ELF-1 (cell line): ENCODE measurements at regions not wholly inside any gene's neighbourhood (a gene's known extent, or its start where the extent isn't known, plus 50 kb on each side); places are given as distances from the start of the nearest gene placed in this dataset.
A peak's percentile ranks its signal among the peaks of the same experiment; 100 is the strongest.

Experiments used
- DNase-seq: peaks from one replicate; pipeline ENCODE4 v3.0.0-alpha.2; 2016; ENCODE audit warnings: low read depth, low spot score

DNA sequence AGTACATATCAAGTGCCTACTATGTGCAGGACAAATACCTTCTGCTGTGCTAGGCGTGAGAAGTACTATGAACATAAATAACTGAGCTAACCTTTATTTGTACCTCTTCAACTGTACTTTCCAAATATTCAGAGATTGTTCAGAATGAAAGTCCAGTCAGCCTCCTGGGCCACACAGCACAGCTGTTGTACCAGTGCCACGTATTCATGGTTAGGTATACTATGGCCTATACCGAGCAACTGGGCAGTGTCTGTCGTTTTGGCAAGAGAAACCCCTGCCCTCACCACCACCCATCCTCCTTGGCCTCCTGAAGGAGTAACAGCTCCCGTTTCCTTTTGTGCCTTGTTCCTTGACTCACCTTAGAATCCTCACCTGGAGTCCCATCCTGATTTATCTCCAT, 53.0 kb downstream of the RASSF10 start:
- DNase-seq, result no peak

GRCh38 chr11:13064593-13064992, 55.5 kb downstream of the RASSF10 start:
- no peak for DNase-seq

GRCh38 chr11:13065200-13065787, 56.2 kb downstream of the RASSF10 start:
- DNase-seq, result no peak

GRCh38 chr11:13068211-13068610, 59.1 kb downstream of the RASSF10 start:
- no peak for DNase-seq

DNA sequence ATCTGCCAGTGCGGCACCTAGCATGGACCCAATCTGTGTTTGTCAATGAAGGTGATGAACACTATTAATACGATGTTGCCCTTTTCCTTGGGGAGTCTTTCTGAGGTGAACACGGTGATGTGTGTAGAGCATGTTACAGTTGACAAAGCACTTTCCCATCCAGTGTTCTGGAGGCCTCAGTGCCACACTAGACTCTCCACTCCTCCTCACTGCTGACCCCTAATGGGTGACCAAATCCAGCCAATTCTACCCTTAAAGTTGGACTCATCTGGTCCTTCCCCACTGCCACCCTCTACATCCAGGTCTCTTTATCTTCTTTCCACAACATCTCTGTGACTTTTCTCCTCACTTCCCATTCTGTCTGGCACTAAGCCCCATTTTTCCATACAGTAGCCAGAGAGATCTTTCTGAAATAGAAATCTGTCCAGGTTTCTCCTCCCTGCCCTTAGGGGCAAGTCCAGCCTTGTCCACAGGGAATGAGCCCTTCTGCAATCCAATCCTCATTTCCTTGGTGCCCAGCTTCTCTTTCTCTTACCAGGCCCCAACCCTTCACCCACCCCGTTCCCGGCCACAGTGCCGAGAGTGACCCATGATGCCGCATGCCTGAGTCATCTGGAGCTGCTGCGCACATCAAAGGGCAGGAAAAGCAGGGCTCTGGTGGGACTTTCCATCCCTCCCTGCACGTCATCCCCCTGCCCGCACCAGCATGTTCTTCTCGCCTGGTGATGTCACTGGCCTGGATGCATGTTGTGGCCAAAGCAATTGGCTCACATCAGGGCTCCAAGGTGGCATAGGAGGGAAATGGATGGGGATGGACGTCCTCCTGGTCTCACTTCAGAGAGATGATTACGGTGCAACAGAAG, 64.2 kb downstream of the RASSF10 start:
- DNase-seq, result peak; percentile 65

- no peak for DNase-seq
Measured at GRCh38 chr11:13074714-13075464, 65.8 kb downstream of the RASSF10 start.

DNA sequence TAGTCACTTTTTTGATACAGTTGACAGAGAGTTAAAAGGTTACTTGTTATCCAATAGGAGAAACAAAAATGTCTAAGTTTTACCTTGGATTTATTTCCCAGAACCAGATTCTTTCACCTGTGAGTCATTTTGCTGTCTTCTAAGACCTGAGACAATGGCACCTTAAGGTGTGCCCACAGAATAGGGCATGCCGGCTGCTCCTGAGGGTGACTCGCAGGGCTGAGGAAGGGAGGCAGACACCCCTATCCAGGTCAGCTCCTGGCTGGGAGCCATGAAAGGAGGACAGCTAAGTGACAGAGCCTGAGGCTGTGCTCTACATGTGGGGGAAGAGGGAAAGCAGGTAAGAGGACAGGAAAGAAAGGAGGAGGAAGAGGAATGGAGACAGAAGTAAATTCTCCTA, 67.8 kb downstream of the RASSF10 start:
- no peak for DNase-seq

DNA sequence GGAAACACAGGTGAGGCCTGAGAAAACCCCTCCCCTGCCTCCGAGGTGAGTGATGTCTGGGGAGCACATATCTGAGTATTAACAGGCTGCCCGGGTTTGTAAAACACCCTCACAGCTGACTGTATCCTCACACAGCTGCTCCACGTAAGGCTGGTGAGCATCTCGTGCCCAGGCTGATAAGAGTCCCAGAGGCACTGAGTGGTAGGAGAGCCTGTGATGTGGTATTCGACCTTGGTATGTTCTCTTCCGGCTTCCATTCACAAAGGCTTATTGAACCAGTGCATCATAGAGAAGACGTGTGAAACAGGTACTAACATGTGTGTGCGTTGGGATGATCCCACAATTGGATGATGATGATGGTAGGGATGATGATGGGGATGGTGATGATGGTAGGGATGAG, 71.7 kb downstream of the RASSF10 start:
- DNase-seq, result no peak

DNA sequence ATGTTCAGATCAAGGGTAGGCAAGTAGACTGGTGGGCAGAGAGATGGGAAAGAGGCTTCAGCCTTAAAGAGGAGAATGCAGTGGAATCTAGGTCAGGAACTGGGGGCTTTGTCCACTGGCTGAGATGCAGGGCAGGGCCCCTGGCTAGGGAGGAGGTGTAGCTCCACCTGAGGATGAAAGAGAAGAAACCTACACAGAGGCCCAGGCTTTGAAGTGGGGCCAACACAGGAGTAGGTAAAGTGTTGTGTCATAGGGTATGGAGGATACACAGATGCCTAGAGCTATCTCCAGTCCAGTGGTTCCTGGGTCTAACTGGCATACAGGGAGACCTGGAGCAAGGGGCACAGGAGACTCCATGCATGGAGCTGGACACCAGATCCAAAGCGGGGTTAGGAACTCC, 73.5 kb downstream of the RASSF10 start:
- DNase-seq, result no peak

DNA sequence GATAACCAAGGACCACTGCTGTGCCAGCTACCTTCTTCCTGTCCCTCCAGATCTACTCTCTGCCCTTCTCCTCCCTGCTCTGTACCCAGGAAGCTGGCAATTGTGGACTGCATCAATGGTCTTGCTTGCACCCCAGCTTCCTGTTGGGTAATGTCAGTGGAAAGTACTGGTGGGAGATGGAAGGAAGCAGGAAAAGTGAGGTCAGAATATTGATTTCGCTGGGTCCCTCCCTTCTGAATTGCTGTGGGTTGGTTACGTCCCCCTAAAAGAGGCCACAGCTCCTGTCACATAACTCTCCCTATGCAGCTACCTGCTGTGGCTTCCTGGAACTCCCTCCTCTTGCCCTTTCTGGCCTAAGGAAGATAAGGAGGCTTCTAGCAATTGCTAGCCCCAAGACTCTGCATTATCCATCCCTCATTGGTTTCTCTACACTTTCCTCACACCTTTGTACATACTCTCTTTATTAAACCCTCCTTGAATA, 81.2 kb downstream of the RASSF10 start:
- no peak for DNase-seq

DNA sequence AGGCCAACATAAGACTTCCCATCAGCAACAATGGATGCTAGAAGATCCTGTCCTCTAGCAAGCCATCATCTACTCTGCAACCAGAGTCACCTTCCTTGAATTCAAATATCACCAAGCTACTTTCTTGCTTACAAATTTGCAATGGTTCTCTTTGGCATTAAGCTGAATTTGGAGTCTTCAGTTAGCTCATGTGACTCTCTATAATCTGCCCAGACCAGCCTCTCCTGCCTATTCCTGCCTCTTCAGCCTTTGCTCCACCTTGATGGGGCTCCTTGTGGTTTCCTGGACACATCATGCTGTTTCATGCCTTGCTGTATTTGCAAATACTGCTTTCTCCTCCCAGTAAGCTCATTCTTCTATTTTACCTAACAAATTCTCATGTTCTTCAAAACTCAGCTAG, 82.3 kb downstream of the RASSF10 start:
- no peak for DNase-seq

GRCh38 chr11:13091804-13092203, 82.7 kb downstream of the RASSF10 start:
- no peak for DNase-seq

GRCh38 chr11:13094930-13095687, 86.0 kb downstream of the RASSF10 start:
- DNase-seq, result no peak

DNA sequence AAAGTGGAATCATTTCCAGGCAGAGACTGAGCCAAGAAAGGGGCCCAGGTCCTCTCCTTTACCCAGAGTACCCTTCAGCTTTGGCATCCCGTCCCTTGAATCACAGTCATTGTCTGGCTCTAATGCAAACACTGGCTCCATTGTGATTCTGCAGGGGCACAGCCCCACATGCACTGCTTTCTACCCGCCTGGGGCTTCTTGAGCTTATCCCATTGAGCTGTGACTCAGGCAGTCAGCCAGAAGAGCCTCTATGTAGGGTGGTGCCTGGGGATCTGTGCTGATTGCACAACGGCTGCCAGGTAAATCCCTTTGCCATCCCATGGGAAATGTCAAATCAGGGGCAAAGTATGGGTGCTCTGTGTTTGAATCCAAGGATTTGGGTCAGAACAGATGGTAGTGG, 88.9 kb downstream of the RASSF10 start:
- DNase-seq, result peak; percentile 65

GRCh38 chr11:13098616-13099289, 89.6 kb downstream of the RASSF10 start:
- no peak for DNase-seq

DNA sequence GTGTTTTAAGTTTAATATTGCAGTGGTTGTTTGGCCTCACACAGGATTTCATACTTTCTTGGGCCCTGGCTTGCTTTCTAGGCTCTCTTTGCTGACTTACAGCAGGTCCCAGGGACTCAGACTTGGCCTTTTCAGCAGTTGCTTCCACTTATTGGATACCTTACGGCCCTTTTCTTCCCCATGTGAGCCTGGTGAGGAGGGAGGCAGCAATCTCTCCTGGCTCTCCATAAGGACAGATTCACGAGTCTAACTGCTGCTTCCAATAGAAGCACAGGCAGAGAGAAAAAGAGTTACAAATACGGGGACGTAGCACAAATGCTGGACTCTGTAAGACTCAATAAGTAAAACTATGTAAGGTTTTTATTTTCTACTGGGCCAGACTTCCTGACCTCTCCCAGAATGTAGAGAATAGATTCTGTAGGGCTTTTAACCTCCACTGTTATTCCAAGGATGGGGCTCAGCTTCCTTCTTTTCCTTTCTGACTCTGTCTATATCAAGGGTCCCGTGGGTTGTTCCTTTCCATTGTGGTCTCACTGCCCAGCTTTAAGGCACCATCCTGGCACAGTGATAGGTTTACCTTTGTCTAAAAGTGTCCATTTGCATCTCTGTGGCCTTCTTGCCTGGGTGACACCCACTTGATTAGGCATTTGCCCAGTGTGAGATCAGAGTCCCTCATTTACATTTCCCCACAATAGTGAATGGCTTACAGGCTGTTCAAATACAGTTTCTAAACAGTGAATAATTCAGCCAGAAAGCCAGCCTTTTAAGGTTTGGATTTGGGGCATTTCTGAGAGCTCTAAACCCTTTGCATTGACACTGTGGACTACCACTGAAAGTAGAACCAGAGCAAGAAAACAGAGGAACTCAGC, 92.8 kb downstream of the RASSF10 start:
- peak; percentile 5 for DNase-seq

GRCh38 chr11:13102513-13102840, 93.4 kb downstream of the RASSF10 start:
- DNase-seq, result no peak

DNA sequence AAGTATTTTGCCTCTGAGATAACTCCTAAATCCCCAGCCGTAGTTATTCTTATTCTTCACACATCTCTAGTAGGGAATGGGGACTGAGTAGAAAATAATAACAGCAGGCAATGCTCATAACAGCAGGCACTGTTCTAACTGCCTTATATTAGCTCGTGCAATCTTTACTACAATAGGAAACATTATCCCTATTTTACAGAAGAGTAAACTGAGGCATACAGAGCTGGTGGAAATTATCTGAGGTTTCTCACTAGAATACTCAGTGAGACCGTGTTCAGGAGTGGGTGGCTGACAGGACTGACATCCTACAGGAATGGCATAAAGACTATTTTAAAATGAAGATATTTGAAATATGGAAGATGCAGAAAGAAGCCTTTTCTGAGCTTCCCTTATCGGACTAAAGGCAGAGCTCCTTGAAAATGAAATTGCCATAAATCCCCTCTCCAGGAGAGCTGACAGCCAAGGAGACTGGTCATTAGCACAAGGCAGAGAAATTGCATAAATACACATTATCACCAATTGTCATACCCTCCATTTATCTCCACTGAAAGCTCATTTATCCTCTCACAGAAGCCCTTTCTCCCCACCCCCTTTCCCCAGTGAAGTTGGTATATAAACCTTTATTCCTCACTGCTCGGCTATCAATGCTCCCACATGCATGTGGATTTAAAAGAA, 93.9 kb downstream of the RASSF10 start:
- DNase-seq, result no peak

DNA sequence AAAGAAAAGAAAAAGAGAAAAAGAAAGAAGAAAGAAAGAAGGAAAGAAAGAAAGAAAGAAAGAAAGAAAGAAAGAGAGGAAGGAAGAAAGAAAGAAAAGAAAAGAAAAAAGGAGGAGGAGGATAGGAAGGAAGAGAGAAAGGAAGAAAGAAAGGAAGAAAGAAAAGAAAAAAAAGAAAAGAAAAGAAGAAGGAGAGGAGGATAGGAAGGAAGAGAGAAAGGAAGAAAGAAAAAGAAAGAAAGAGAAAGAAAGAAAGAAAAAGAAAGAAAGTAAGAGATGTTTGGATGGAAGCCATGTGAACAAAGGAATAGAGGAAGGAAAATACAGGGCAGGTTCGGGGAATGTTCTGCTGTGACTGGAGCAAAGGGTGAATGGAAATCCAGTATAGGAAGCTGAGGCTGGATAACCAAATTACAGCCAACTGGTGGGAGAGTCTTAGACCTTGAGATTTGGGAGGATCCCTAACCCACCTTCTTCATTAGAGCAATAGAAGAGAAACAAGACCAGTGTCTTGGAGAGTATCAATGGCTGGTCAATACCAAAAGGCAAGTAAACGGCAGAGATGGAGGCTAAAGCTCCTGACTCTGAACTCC, 94.9 kb downstream of the RASSF10 start:
- no peak for DNase-seq
